ENCODE measurements at regions not wholly inside any gene's neighbourhood (a gene's known extent, or its start where the extent isn't known, plus 50 kb on each side); places are given as distances from the start of the nearest gene placed in this dataset.

DNA sequence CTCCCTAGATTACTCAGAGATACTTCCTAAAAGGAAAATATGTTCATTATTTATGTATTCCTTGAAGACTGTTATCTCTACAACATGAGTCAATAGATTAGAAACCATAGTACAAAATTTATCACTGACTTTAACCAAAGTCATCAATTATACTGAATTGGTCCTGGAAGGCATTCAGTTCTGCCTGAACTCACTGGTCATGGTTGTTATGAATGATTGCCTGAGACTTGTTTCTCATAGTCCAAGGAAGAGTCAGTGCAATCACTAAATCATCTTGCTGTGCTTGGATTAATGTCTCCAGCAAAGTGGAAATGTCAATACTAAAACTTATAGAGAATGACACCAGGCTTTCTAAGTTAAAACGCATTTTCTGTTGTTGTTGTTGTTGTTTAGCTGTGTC, 878.6 kb upstream of the MANEA start:
- TF ChIP-seq, protein P1, sequence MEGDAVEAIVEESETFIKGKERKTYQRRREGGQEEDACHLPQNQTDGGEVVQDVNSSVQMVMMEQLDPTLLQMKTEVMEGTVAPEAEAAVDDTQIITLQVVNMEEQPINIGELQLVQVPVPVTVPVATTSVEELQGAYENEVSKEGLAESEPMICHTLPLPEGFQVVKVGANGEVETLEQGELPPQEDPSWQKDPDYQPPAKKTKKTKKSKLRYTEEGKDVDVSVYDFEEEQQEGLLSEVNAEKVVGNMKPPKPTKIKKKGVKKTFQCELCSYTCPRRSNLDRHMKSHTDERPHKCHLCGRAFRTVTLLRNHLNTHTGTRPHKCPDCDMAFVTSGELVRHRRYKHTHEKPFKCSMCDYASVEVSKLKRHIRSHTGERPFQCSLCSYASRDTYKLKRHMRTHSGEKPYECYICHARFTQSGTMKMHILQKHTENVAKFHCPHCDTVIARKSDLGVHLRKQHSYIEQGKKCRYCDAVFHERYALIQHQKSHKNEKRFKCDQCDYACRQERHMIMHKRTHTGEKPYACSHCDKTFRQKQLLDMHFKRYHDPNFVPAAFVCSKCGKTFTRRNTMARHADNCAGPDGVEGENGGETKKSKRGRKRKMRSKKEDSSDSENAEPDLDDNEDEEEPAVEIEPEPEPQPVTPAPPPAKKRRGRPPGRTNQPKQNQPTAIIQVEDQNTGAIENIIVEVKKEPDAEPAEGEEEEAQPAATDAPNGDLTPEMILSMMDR (IDR thresholded peaks at IDR 0.05), result no peak
- no peak for TF ChIP-seq POLR2A (IDR thresholded peaks at IDR 0.05)
